ENCODE measurements at regions not wholly inside any gene's neighbourhood (a gene's known extent, or its start where the extent isn't known, plus 50 kb on each side); places are given as distances from the start of the nearest gene placed in this dataset.

GRCh38 chr2:65842104-65842503, 409.7 kb upstream of the SPRED2 start:
- Histone ChIP-seq H3K9ac (ENCODE audit: insufficient read depth, low read length, poor library complexity, severe bottlenecking) (no peak overlapping the region), H3K36me3 (replicated peaks in 1 of 2; ENCODE audit: control insufficient read depth in 1 of 2, insufficient read depth in 2 of 2, low read length in 2 of 2) (no peaks in the 10 kb centered on the region), H3K27me3 (ENCODE audit: control insufficient read depth in 2 of 2, insufficient read depth in 2 of 2, low read length in 2 of 2) (no peaks in the 10 kb centered on the region), H2AFZ (ENCODE audit: insufficient read depth, low read depth, low read length, poor library complexity, severe bottlenecking) (no peak overlapping the region), H3K79me2 (ENCODE audit: insufficient read depth, low read length) (no peaks in the 10 kb centered on the region), H3K4me3 (replicated peaks in 1 of 3; ENCODE audit: low read depth in 2 of 3, low read length in 3 of 3) (no peak overlapping the region), H3K4me1 (ENCODE audit: control insufficient read depth in 1 of 2, insufficient read depth in 2 of 2, low read length in 2 of 2) (no peaks in the 10 kb centered on the region), H3K9me3 (replicated peaks in 1 of 2; ENCODE audit: control insufficient read depth in 1 of 2, insufficient read depth in 1 of 2, low read length in 2 of 2) (no peaks in the 10 kb centered on the region), H4K20me1 (ENCODE audit: insufficient read depth, low read length) (no peaks in the 10 kb centered on the region), H3K4me2 (replicated peaks; ENCODE audit: extremely low read depth, low read length, poor library complexity, severe bottlenecking) (no peak overlapping the region), H3K27ac (ENCODE audit: low read depth in 1 of 2, low read length in 2 of 2) (no peak overlapping the region)
- peaks cover 0 to 3% (median 0%) of the 10 kb centered on the region in 3 donors for H3K27me3 Mint-ChIP-seq (ENCODE audit: low read depth in 3 of 3)
- TF ChIP-seq, protein P1, sequence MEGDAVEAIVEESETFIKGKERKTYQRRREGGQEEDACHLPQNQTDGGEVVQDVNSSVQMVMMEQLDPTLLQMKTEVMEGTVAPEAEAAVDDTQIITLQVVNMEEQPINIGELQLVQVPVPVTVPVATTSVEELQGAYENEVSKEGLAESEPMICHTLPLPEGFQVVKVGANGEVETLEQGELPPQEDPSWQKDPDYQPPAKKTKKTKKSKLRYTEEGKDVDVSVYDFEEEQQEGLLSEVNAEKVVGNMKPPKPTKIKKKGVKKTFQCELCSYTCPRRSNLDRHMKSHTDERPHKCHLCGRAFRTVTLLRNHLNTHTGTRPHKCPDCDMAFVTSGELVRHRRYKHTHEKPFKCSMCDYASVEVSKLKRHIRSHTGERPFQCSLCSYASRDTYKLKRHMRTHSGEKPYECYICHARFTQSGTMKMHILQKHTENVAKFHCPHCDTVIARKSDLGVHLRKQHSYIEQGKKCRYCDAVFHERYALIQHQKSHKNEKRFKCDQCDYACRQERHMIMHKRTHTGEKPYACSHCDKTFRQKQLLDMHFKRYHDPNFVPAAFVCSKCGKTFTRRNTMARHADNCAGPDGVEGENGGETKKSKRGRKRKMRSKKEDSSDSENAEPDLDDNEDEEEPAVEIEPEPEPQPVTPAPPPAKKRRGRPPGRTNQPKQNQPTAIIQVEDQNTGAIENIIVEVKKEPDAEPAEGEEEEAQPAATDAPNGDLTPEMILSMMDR (IDR thresholded peaks at IDR 0.05): no peak
- H3K4me1 Mint-ChIP-seq: no peaks in the 10 kb centered on the region
- no peaks in the 10 kb centered on the region for H3K36me3 Mint-ChIP-seq
- H3K4me3 Mint-ChIP-seq: no peak overlapping the region
- no peak for DNase-seq
- intact Hi-C loops (cut with micrococcal nuclease): no loop called here
- H3K9me3 Mint-ChIP-seq: peaks cover 1 to 10% (median 2%) of the 10 kb centered on the region in 7 donors
- H3K27ac Mint-ChIP-seq: no peak overlapping the region
- no CpG with 5 or more reads among the region's 1 CpG for WGBS (ENCODE audit: insufficient coverage)

DNA sequence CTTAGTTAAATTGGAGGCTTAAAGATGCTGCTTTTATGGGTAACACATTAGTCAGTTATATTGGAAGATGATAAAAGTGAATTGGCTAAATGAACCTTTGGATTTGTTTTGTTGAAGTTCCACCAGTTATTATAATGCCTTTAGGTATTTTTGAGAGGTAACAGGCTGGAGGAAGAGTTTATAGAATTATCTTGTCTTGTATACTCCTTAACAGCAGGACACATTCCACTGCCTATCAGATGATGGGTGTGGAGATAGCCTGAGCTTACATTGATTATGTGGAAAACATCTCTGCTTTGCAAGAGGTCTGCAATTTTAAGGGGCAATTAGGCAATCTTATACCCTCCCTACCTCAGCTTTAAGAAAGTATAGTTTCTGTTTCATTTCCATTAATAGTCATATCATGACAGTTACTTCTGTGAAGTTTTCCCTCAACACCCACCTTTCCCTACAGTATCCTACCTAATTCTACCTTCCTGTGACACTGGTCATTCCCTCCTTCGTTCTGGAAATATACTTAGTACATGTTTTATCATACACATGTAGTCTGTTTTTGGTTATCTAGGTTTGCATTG, 403.7 kb upstream of the SPRED2 start:
- Histone ChIP-seq H4K20me1 (ENCODE audit: insufficient read depth, low read length) (no peaks in the 10 kb centered on the region), H3K36me3 (replicated peaks in 1 of 2; ENCODE audit: control insufficient read depth in 1 of 2, insufficient read depth in 2 of 2, low read length in 2 of 2) (no peaks in the 10 kb centered on the region), H3K4me3 (replicated peaks in 1 of 3; ENCODE audit: low read depth in 2 of 3, low read length in 3 of 3) (no peak overlapping the region), H3K4me1 (ENCODE audit: control insufficient read depth in 1 of 2, insufficient read depth in 2 of 2, low read length in 2 of 2) (no peaks in the 10 kb centered on the region), H3K79me2 (ENCODE audit: insufficient read depth, low read length) (no peaks in the 10 kb centered on the region), H3K9ac (ENCODE audit: insufficient read depth, low read length, poor library complexity, severe bottlenecking) (no peak overlapping the region), H3K9me3 (replicated peaks in 1 of 2; ENCODE audit: control insufficient read depth in 1 of 2, insufficient read depth in 1 of 2, low read length in 2 of 2) (no peaks in the 10 kb centered on the region), H2AFZ (ENCODE audit: insufficient read depth, low read depth, low read length, poor library complexity, severe bottlenecking) (no peak overlapping the region), H3K27me3 (ENCODE audit: control insufficient read depth in 2 of 2, insufficient read depth in 2 of 2, low read length in 2 of 2) (no peaks in the 10 kb centered on the region), H3K4me2 (replicated peaks; ENCODE audit: extremely low read depth, low read length, poor library complexity, severe bottlenecking) (no peak overlapping the region), H3K27ac (ENCODE audit: low read depth in 1 of 2, low read length in 2 of 2) (no peak overlapping the region)
- H3K27me3 Mint-ChIP-seq (ENCODE audit: low read depth in 3 of 3): peaks cover 0 to 4% (median 3%) of the 10 kb centered on the region in 3 donors
- no peak overlapping the region for H3K4me3 Mint-ChIP-seq
- no CpG with 5 or more reads among the region's 1 CpG for WGBS (ENCODE audit: insufficient coverage)
- no peaks in the 10 kb centered on the region for H3K4me1 Mint-ChIP-seq
- DNase-seq: no peak
- TF ChIP-seq, protein P1 (IDR thresholded peaks at IDR 0.05): no peak
- H3K9me3 Mint-ChIP-seq: peaks cover 1 to 4% (median 2%) of the 10 kb centered on the region in 7 donors
- H3K36me3 Mint-ChIP-seq: no peaks in the 10 kb centered on the region
- intact Hi-C loops (cut with micrococcal nuclease): no loop called here
- H3K27ac Mint-ChIP-seq: no peak overlapping the region

Measured in CD14-positive monocyte (primary cell).